ENCODE measurements at regions not wholly inside any gene's neighbourhood (a gene's known extent, or its start where the extent isn't known, plus 50 kb on each side); places are given as distances from the start of the nearest gene placed in this dataset.

DNA sequence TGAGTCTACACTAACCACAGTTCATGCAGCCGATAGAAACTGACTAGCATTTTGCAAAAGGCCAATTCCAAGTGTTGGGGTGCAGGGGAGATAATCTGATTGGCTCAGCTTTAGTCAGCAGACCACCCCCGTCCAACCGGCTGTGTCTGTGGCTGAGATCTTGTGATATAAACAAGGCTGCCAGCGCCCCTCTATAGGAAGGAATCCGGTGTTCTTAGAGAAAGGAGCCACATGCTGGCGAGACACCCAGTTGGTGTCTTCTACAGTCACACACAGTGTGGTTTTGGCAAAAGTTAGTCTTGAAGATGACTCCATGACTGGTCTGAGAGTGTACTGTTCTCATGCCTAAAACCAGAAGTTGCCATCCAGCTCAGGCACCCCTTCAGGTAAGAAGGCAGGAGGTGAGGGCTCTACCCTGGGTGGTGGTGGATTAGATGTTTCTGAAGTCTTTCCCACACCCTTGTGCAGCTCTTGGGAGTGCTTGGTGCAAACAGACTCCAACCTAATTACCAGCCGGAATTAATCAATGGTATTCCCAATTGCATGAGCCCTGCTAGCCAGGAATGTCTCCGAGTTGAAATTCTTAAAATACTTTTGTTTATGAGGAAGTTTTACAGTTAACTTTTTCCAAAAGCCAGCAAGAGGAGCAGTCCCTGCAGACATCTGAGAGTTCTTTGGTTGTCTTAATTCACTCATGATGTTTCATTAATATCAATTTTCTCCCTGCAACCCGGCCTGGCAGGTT is 172.3 kb upstream of the IRX6 start:
- intact Hi-C loops (cut with DNase I): no loop called here
- DNase-seq (no peak), ATAC-seq (no peak)
- TF ChIP-seq, protein P1, sequence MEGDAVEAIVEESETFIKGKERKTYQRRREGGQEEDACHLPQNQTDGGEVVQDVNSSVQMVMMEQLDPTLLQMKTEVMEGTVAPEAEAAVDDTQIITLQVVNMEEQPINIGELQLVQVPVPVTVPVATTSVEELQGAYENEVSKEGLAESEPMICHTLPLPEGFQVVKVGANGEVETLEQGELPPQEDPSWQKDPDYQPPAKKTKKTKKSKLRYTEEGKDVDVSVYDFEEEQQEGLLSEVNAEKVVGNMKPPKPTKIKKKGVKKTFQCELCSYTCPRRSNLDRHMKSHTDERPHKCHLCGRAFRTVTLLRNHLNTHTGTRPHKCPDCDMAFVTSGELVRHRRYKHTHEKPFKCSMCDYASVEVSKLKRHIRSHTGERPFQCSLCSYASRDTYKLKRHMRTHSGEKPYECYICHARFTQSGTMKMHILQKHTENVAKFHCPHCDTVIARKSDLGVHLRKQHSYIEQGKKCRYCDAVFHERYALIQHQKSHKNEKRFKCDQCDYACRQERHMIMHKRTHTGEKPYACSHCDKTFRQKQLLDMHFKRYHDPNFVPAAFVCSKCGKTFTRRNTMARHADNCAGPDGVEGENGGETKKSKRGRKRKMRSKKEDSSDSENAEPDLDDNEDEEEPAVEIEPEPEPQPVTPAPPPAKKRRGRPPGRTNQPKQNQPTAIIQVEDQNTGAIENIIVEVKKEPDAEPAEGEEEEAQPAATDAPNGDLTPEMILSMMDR (IDR thresholded peaks at IDR 0.05): no peak
- Histone ChIP-seq H3K27me3 (peaks cover 0 to 22% (median 0%) of the 10 kb centered on the region in 7 donors), H3K36me3 (no peaks in the 10 kb centered on the region), H3K27ac (no peak overlapping the region), H3K4me1 (no peaks in the 10 kb centered on the region), H3K4me3 (no peak overlapping the region), H3K9me3 (peaks cover 0 to 2% (median 0%) of the 10 kb centered on the region in 11 donors)
- WGBS, 2 donors: 63 to 67% methylated on average over 9 of the region's 9 CpGs

GRCh38 chr16:55152875-55153390 is 171.1 kb upstream of the IRX6 start:
- no peaks in the 10 kb centered on the region for H3K4me1 ChIP-seq
- intact Hi-C loops (cut with DNase I): no loop called here
- TF ChIP-seq, protein P1 (IDR thresholded peaks at IDR 0.05): no peak
- no peaks in the 10 kb centered on the region for H3K36me3 ChIP-seq
- peaks cover 0 to 2% (median 0%) of the 10 kb centered on the region in 11 donors for H3K9me3 ChIP-seq
- no peak for DNase-seq
- no peak for ATAC-seq
- no peak overlapping the region for H3K27ac ChIP-seq
- H3K27me3 ChIP-seq: peaks cover 0 to 22% (median 0%) of the 10 kb centered on the region in 7 donors
- WGBS, 2 donors: 76 to 86% methylated on average over 3 of the region's 3 CpGs
- no peak overlapping the region for H3K4me3 ChIP-seq

GRCh38 chr16:55154262-55154661 is 169.7 kb upstream of the IRX6 start:
- Histone ChIP-seq H3K4me3 (no peak overlapping the region), H3K36me3 (no peaks in the 10 kb centered on the region), H3K27me3 (peaks cover 0 to 22% (median 0%) of the 10 kb centered on the region in 7 donors), H3K4me1 (no peaks in the 10 kb centered on the region), H3K9me3 (peaks cover 0 to 5% (median 0%) of the 10 kb centered on the region in 11 donors), H3K27ac (no peak overlapping the region)
- TF ChIP-seq, protein P1 (IDR thresholded peaks at IDR 0.05): no peak
- no peak for DNase-seq
- 73% methylated on average over 4 of the region's 4 CpGs for WGBS, 2 donors
- no peak for ATAC-seq
- intact Hi-C loops (cut with DNase I): no loop called here

GRCh38 chr16:55154956-55155355 is 169.0 kb upstream of the IRX6 start:
- H3K27ac ChIP-seq: no peak overlapping the region
- no peaks in the 10 kb centered on the region for H3K4me1 ChIP-seq
- TF ChIP-seq, protein P1 (IDR thresholded peaks at IDR 0.05): no peak
- ATAC-seq: no peak
- no peak for DNase-seq
- H3K9me3 ChIP-seq: peaks cover 0 to 9% (median 0%) of the 10 kb centered on the region in 11 donors
- no peaks in the 10 kb centered on the region for H3K36me3 ChIP-seq
- intact Hi-C loops (cut with DNase I): no loop called here
- no peak overlapping the region for H3K4me3 ChIP-seq
- peaks cover 0 to 22% (median 0%) of the 10 kb centered on the region in 7 donors for H3K27me3 ChIP-seq

Data from heart right ventricle (tissue), 16 donors.